Stimulated activated CD4-positive, alpha-beta T cell treated with anti-CD3 and anti-CD28 coated beads, Interleukin-1b, Interleukin-23, amount 100 ng/mL, for 24 hours (primary cell): ENCODE measurements at regions not wholly inside any gene's neighbourhood (a gene's known extent, or its start where the extent isn't known, plus 50 kb on each side); places are given as distances from the start of the nearest gene placed in this dataset.

Experiments used
- DNase-seq, 4 experiments: peaks; one replicate each; pipeline ENCODE4 v3.0.0-alpha.2; 2020; ENCODE audit warnings: low read depth in 4 of 4, low spot score in 1 of 4

DNA sequence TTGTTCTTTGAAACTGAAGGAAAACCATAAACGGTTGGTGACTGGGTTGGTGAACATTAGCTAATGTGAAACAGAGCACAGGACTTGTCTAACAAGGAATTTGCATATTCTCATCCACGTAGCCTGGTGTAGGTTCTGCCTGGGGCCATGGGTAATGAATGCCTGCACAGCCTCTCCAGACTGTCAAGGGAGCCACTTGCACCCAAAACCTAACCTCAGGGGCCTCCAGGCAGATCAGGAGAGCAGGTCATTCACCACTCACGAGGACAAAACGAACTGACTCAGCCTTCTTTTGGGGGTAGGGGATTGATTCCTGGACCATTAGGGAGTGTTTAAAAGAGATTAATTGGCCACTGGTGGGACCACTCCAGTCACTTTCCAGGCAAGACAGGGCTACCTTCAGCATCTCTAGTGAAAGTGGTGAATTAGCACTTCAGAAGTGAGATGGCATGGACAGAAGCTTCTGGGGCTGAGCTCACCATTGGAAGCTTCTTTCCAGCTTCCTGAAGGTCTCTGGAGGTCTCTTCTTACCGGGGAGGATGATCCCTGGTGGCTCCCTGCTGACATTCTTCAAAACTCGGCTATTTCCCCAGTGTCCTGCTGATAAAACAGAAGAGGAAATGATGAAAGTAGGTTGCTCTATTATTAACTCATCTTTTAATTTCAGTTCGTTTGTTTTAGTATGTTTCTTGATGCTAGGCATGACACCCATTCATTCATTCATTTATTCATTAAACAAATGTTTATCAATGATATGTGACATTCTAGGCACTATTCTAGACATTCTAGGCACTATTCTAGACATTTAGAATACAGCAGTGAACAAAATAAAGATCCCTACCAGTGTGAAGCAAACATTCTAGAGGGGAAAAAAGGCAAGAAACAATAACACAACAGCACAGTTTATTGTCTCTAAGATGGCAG, 104.5 kb upstream of the LNX1 start:
- DNase-seq = no peak

DNA sequence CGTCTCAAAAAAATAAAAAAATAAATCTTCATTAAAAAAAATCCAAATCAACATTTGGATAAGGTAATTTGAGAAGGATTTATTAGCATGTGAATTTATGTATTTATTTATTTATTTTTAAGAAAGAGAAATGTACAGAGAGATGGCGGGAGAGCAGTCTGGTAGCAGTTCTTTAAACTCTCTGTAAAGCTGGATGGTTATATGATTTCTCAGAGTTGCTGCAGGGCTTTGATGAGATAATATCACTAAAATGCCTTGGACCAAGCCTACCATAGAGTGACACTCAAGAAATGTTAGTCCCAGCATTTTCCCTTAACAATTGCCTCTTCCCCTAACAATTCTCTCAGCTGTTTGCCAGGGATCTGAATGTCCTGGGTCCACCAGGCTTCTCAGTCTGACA, 103.4 kb upstream of the LNX1 start:
- DNase-seq = no peak

DNA sequence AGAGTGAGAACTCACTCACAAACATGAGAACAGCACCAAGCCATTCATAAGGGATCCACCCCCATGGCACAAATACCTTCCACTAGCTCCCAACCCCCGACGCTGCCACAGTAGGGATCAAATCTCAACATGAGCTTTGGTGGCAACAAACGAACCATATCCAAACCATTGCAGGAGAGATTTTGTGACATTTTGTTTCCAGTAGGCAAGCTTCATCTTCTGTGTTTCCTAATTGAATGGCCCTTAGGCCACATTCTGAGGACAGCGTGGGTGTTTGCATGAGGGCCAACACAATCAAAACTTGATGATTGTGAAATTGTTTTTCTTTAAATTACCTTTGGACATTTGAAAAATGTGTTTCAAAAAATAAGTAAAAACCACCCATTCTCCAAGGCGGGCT, 102.6 kb upstream of the LNX1 start:
- DNase-seq = no peak

DNA sequence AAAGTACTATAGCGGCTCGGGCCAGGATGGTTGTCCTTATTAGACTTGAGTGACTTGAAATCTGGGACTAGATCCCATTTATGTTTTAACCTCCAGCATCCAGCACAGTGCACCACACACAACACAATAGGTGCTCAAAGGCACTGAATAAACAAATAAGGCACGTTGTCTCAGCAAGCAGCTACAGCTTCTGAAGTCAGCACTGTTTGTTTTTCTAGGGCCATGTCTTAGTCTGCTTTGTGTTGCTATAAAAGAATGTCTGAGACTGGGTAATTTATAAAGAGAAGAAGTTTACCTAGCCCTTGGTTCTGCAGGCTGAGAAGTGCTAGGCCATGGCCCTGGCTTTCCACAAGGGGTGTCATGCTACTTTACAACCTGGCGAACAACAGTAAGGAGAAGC, 102.1 kb upstream of the LNX1 start:
- no peak for DNase-seq

DNA sequence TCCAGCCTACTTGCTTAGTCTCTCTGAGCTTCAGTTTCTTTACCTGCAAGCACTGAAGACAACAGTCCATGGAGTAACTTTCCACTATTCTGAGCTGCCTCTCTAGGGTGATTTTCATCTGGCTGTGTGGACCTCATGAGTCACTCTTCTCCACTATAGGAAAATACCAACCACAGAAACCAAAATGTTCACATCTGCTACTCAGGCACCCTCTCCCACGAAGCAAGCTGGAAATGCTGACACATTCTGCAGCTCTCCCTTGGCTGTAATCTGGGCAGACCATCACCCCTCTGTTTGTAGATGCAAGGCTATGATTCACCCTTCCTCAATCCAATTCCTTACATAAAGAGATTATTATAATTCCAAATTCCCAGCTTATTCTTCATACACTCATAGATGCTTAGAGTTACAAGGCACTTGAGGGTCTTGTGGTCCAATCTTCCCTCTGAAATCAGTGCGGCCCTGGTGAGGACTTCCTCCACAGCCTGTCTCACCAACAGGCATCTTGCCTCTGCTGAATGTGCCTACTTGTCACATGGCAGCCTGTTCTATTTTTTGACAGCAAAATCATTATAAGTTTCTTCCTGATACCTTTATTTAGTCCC, 97.0 kb upstream of the LNX1 start:
- DNase-seq = peak in 1 of 4 experiments; percentile 25

DNA sequence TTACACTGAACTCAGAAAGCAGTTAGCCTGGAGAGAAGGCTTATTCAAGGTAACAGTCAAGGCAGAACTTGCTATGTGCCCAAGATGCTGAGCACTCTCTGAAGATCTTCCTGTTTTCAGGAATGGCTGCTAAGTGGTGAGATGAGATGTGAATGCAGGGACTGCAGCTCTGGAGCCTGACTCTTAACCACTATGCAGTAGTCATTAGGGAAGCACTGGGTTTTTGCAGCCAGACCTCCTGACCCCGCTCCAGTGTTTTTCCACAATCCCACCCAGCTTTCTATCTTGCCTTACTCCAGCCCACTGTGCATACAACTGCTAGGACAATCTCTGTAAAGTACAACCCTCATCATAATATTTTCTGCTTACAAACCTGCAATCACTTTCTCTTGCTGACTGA, 95.2 kb upstream of the LNX1 start:
- no peak for DNase-seq

DNA sequence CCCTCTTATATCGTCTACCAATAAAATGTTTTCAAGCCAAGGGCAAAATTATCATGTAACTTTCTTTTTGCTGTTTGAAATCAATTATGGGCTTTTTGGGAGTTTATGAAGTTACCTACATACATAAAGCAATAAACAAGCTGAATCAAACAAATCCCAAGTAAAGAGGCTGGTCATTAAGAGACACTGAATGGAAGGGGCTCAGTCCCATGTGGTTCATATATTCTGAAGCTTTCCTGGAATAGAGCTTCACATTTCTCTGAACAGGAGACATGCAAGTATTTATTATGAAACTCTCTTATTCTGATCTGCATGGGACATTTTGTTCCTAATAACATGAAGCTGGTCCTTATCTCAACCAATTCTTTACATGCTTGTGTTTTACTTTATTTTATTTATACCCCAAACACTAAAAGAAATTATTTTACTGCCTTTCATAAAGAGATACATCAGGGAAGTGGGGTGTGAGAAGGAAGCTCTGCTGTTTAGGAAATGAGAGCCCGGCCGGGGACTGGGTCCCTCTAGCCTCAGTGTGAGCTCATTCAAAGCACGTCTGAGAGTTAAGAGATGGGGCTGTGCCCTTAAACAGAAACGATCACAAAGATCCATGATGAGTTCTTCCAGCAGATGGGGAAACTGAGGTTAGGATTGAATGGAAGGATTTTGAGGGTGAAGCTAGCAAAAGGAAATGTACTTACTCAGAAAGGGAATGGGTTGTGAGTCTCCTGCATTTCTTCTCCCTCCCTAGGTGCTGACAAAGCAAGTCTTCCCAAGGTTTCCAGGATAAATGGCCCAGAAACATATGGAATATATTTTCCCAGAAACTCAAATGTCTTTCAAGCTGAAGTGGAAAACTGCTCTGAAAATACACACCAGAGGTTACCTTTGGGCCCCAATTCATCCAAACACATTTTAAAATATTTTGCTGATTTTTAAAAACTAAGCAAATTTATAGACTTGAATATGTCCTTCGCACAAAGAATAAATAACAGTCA, 93.1 kb upstream of the LNX1 start:
- no peak for DNase-seq

DNA sequence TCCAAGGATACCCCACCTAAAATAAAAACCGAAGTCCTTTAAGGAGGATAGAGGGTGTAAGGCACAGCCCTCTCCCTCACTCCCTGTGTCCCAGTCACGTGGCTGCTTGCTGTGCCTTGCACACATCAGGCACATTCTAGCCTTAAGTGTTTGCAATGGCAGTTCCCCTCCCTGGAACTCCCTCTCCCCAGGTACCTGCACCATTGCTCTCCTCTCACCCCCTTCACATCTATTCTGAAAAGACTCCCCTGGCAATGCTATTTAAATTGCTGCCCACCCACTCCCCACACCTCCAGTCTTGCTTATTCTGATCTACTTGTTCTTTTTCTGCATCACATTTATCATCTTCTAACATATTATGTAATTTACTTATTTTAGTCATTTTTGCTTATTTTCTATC, 91.6 kb upstream of the LNX1 start:
- DNase-seq = no peak

DNA sequence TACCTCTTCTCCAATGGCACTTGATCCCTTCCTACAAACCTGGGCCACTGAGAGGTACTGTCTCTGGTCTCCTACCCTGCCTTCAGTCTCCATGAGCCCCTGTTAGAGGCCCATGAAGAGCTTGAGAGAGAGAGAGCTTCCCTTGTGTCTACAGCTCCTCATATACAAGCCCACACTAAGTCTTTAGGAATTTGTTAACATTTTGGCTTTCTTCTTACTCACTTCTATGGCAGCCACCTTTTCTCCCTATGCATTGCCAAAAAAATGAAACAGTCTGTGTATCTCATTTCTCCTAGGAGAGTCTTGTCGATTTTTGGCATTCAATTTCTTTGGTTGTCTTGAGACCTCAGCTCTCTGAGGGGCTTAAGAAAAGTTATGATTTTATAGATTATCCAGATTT, 90.9 kb upstream of the LNX1 start:
- DNase-seq = no peak

DNA sequence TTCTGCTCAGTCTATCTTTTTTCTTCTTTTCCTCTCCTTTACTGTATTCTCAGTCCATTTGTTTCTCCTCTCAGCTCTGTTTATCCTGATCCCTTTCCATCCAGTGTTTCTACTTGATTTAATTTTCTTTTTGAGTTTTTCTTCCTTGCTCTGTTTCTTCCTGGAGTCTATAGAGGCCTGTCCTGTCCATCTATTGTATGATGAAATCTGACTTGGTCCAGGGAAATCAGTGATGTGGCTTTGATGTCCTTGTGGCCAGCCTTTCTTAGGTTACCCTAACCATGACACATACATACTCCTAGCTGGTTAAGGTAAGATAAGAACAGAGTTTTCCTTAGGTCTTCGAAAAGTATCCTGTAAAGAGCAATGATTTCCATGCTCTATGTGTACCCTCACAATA, 89.3 kb upstream of the LNX1 start:
- DNase-seq = no peak

DNA sequence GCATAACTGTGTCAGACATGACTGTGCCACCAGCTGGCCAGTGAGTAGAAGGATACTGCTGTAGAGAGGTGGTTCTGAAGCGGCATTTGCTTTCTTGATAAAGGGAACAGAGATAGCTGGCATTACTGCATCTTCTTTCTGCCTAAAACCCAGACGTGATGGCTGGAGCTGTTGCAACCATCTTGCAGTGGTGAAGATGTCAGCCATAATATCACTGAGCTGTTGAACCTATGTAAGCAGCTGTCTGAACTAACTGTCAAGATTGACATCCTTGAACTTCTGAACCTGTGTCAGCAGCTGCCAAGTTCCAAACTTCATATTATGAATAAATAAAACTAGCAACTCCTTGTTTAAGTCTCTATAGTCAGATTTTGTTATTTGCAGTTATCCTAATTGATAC, 88.9 kb upstream of the LNX1 start:
- DNase-seq = no peak

DNA sequence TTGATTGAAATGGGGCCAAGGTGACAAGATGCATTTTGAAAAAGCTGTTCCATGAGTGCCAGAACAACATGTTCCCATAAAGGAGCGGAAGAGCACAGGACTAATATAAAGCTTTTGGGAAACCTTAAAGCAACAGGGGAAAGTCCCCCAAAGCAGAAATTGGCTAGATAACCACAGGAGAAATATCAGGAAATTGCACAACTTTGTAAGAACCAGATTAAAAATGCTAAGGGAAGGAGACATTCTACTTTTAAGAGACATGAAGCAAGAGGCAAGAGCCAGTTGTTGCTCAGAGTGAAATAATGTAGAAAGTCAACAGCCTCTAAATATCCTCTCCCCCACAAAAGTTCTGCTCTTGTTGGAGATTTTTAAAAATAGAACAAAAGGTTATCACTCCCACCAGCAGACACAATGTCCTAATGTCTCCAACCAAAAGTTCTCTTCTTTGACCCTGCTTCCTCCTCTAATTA, 85.2 kb upstream of the LNX1 start:
- DNase-seq = no peak

DNA sequence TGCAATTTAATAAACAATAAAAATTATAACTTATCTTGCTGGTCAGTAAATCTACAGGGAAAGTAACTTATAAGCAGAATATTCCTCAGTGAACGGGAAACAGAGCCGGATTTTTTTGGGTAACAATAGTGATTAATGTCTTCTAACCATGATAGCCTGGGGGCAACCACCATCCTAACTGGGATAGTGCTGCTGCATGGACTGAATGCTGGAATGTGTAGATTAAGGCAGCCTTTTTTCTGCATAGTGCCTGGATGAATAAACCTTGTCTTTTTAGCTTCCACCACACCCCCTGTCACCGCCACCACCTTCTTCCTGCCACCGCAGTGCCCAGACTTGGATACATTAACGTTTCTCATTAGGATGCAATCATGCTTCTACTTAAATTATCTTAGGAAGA, 83.6 kb upstream of the LNX1 start:
- DNase-seq = no peak

DNA sequence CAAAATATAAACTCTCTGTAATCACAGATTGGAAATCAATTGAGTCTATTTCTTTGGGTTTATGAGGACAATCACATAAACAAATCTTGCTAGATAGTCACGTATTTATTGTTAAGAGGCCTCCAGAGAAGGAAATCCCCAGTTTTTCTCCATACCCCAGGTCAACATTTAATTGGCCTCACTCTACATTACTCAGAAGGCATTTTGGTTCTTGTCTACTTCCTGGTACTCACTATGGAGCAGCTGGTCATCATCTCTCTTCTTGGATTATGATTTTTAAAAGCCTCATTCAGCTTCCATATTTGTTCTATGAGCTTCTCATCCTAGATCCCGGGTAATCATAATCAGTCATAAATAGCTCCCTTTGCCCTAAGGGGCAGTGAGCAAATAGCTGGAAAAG, 81.6 kb upstream of the LNX1 start:
- DNase-seq = no peak

DNA sequence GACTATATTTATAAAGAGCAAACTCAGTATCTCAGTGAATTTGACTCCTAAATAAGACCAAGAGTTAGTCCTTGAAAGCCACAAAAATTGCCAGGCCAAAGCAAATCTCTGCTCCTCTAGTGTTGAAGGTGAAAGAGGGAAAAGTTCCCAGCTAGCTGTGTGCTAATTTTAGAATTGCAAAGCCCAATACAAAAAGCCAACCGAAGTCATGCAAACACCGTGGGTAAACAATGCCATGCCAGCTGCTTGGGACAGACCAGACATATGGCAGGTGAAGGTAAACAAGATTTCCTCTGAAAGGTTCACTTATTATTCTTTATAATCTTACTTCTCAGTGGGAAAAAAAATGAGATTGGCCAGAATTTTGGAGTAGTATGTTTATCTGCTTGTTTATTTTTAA, 80.5 kb upstream of the LNX1 start:
- DNase-seq = no peak

DNA sequence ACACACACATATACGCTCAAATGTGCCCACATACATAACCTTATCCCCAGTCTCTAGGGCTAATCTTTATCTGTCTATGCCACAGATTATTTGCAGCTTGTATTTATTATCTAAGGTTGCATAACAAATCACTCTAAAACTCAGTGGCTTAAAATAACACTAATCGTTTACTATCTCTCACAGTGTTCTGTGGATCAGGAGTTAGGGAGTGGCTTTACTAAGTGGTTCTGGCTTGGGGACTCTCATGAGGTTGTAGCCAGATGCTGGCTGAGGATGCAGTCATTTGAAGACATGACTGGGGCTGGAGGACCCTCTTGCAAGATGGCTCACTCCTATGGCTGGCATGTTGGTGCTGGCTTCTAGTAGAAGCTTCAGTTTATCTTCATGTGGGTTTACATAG, 68.5 kb upstream of the LNX1 start:
- DNase-seq = no peak

DNA sequence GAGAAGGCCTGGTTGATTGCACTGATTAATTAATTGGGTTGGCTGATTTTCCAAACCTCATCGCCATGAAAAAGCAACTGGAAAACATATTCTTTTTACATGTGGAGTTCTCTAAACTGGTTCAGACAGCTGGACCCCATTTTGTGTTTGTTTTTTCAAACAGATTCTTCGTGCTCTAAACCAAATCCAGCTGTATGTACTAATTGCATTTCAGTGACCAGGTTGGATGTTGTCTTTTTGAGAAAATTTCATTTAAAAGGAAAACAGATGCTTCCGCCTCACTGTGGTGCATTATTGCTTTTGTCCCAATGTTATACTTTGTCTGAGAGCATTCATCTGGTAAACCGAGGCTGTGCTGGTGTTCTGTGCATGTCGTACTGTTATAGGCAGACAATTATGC, 67.8 kb upstream of the LNX1 start:
- no peak for DNase-seq

DNA sequence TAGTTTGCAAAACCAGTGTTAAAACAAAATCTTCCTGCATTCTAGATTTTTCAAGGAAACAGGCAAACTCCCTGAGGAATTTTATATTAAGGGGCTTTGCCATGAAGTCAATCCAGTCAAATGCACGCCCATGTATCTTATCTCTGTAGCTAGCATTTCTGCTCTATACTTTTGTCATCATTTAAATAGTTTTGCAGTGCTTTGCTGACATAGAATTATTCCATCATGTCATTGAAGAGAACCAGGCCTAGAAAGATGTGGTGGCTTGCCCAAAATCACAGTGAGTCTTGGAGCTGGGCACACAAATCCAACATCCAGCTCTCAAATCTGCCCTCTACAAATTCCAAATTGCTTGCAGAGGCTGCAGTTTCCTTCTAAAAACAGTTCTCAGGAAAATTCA, 66.7 kb upstream of the LNX1 start:
- no peak for DNase-seq

DNA sequence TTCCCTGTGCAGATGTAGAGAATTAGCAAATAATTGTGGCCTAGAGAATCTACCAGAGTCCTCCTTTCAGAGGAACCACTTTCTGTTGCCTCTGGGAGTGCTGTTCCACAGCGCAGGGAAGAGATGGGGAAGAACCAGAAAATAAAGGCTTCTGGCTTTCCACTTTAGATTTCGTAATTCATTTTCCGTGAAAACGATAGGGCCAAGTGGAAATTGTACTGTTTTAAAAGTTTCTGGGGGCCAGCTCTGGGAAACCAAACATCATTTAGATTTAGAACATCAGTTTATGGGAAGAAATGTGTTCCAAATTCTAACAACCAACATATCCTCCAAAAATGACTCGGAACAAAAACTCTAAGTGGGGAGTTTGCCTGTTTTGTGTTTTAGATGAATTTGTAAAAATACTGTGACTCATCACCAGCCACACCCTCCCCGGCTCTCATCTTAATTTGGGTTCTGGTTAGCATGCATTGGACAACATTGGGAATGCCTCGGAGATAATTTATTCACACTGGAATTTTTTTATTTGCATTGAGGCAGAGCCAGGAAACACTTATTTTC, 65.2 kb upstream of the LNX1 start:
- no peak for DNase-seq

DNA sequence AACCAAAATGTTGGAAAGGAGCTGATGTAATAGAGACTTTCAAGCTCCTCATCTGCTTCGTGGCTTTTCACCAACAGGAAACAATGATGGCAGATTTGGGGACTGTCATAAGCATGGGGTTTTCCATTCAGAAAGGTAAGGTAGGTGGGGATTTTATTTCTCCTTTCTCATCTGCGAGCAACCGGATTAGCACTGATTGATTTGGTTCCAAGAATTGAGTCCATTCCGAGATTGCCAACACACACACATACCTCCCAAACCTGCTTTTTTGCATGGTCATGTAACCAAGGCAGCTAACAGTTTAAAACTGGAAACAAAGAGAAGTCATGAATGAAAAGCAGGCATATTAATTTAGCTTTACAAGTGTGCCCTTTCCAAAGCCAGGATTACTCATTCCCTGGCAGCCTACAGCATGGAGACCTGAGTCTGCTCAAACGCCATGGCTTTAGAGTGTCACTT, 63.0 kb upstream of the LNX1 start:
- no peak for DNase-seq

DNA sequence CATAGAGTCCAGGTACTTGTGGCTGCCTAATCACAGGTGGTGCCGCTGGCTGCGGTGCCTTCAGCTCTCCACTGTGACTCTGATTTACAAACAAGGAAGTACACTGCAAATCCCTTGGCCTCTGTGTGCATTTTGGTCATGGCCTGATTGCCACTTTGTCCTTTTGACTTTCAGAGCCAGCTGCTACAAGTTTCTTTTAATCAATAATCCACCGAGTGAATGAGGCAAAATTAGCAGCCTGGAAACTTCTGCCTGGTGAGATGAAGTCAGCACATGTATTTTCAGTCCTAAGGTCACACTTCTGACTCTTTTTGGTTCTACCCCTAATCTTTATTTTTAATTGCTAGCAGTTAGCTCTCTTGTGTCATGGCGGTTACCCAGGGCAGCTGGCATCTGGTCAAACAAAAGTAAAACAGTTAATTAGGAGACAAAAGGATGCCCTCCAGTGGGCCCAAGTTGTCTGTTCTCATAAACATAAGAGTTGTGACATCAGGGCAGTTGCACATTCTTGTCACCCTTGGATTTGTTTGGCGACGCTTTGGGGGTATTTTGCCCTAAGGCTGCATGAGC, 62.3 kb upstream of the LNX1 start:
- DNase-seq = no peak
